ENCODE measurements at regions not wholly inside any gene's neighbourhood (a gene's known extent, or its start where the extent isn't known, plus 50 kb on each side); places are given as distances from the start of the nearest gene placed in this dataset.

DNA sequence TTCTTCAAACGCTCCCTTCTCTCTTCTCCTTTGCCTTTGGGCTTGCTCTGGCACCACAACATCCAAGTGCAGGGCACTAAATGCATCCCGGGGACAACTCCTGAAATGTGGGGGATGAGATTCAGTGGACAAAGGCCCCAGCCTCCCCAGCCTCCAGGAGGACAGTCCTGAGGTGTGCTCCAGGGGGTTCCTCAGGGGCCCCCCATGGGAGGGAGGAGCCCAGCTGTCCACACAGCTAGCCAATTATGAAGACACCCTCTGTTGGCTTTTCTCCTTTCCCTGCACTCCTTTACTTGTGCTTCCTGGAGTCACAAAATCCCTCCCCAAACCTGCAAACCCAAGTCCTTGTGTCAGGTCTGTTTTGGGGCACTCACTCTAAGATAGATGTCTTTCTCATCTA, 735.4 kb downstream of the PTPRU start:
- no peaks in the 10 kb centered on the region for H3K27me3 ChIP-seq (ENCODE audit: insufficient read depth, low read length, poor library complexity, severe bottlenecking)
- H3K9me2 ChIP-seq (replicated peaks; ENCODE audit: low read depth, low read length) = no peaks in the 10 kb centered on the region
- 0 out of 2 replicates have a peak, but pooled peaks cover 2% of the 10 kb centered on the region for H3K9me3 ChIP-seq (ENCODE audit: insufficient read depth, low read depth, low read length)
- H3K4me2 ChIP-seq (ENCODE audit: low read depth, low read length, poor library complexity, severe bottlenecking) = no peak overlapping the region
- TF ChIP-seq, protein P1, sequence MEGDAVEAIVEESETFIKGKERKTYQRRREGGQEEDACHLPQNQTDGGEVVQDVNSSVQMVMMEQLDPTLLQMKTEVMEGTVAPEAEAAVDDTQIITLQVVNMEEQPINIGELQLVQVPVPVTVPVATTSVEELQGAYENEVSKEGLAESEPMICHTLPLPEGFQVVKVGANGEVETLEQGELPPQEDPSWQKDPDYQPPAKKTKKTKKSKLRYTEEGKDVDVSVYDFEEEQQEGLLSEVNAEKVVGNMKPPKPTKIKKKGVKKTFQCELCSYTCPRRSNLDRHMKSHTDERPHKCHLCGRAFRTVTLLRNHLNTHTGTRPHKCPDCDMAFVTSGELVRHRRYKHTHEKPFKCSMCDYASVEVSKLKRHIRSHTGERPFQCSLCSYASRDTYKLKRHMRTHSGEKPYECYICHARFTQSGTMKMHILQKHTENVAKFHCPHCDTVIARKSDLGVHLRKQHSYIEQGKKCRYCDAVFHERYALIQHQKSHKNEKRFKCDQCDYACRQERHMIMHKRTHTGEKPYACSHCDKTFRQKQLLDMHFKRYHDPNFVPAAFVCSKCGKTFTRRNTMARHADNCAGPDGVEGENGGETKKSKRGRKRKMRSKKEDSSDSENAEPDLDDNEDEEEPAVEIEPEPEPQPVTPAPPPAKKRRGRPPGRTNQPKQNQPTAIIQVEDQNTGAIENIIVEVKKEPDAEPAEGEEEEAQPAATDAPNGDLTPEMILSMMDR (conservative IDR thresholded peaks at IDR 0.05; ENCODE audit: low read length) = no peak
- H3F3A ChIP-seq (ENCODE audit: low read depth) = no peaks in the 10 kb centered on the region
- no peaks in the 10 kb centered on the region for H4K20me1 ChIP-seq (ENCODE audit: insufficient read depth, low read length, poor library complexity, severe bottlenecking)
- no peak overlapping the region for H3K9ac ChIP-seq (ENCODE audit: low read depth, low read length, poor library complexity, severe bottlenecking)
- no peaks in the 10 kb centered on the region for H3K4me1 ChIP-seq (ENCODE audit: insufficient read depth, low read length, poor library complexity, severe bottlenecking)
- no peak overlapping the region for H3K4me3 ChIP-seq (ENCODE audit: low read length, poor library complexity, severe bottlenecking)
- H3K36me3 ChIP-seq (ENCODE audit: insufficient read depth, low read length) = no peaks in the 10 kb centered on the region
- no peaks in the 10 kb centered on the region for H3K79me2 ChIP-seq (ENCODE audit: insufficient read depth, low read length)
- no peak overlapping the region for H2AFZ ChIP-seq (ENCODE audit: low read length)

DNA sequence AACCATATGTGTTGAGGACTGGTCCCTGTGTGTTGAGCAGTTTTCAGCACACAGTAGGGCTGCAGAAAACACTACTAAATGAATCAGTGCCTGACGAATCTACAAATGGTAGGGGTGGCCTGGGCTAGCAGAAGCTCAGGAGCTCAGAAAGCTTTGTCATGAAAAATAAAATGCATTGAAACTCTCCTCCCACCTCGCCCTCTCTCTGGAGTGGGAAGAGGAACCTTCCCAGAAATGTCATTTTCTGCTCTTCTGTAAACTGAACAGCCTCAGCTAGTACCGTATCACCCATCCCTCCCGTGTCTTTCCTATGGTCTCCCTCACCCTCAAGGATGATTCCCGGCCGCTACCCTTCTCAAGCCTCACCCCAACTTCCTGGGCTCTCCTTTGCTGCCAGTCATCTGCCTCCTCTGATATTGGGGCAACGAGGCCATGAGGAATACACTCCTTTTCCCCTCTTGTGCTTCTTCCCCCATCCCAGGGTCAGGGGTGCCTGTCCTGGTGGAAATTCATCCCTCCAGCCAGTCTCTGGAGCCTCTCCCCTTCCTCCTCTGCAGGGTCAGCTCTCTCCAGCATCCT, 734.5 kb downstream of the PTPRU start:
- no peak overlapping the region for H2AFZ ChIP-seq (ENCODE audit: low read length)
- H4K20me1 ChIP-seq (ENCODE audit: insufficient read depth, low read length, poor library complexity, severe bottlenecking) = no peaks in the 10 kb centered on the region
- H3K4me3 ChIP-seq (ENCODE audit: low read length, poor library complexity, severe bottlenecking) = no peak overlapping the region
- no peaks in the 10 kb centered on the region for H3F3A ChIP-seq (ENCODE audit: low read depth)
- 0 out of 2 replicates have a peak, but pooled peaks cover 2% of the 10 kb centered on the region for H3K9me3 ChIP-seq (ENCODE audit: insufficient read depth, low read depth, low read length)
- H3K4me2 ChIP-seq (ENCODE audit: low read depth, low read length, poor library complexity, severe bottlenecking) = no peak overlapping the region
- no peak overlapping the region for H3K9ac ChIP-seq (ENCODE audit: low read depth, low read length, poor library complexity, severe bottlenecking)
- no peaks in the 10 kb centered on the region for H3K4me1 ChIP-seq (ENCODE audit: insufficient read depth, low read length, poor library complexity, severe bottlenecking)
- H3K79me2 ChIP-seq (ENCODE audit: insufficient read depth, low read length) = no peaks in the 10 kb centered on the region
- TF ChIP-seq, protein P1 (conservative IDR thresholded peaks at IDR 0.05; ENCODE audit: low read length) = no peak
- no peak for TF ChIP-seq EZH2phosphoT487 (IDR thresholded peaks at IDR 0.05; ENCODE audit: borderline replicate concordance)
- H3K36me3 ChIP-seq (ENCODE audit: insufficient read depth, low read length) = no peaks in the 10 kb centered on the region
- no peaks in the 10 kb centered on the region for H3K27me3 ChIP-seq (ENCODE audit: insufficient read depth, low read length, poor library complexity, severe bottlenecking)
- no peaks in the 10 kb centered on the region for H3K9me2 ChIP-seq (replicated peaks; ENCODE audit: low read depth, low read length)

DNA sequence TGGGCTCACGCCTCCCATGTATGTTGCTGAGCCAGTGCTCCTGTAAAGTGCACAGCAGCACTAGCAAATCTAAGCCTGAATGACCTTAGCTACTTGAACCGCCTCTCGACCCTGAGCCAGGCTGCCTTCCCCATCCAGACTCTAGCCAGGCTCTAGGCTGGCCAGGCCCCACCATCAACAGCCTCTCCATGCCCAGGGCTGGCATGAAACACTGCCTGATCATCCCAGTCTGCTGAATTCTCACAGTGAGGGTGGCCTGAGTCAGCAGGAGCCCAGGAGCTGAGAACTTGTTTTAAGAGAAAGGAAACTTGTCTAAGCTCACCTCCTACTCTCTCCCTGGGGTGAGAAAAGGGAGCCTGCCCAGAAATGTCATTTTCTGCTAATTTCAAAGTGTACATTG, 733.3 kb downstream of the PTPRU start:
- Histone ChIP-seq H3K4me2 (ENCODE audit: low read depth, low read length, poor library complexity, severe bottlenecking) (no peak overlapping the region), H2AFZ (ENCODE audit: low read length) (no peak overlapping the region), H3F3A (ENCODE audit: low read depth) (no peaks in the 10 kb centered on the region), H3K9ac (ENCODE audit: low read depth, low read length, poor library complexity, severe bottlenecking) (no peak overlapping the region), H3K9me3 (ENCODE audit: insufficient read depth, low read depth, low read length) (0 out of 2 replicates have a peak, but pooled peaks cover 6% of the 10 kb centered on the region), H3K27me3 (ENCODE audit: insufficient read depth, low read length, poor library complexity, severe bottlenecking) (no peaks in the 10 kb centered on the region), H3K4me3 (ENCODE audit: low read length, poor library complexity, severe bottlenecking) (no peak overlapping the region), H4K20me1 (ENCODE audit: insufficient read depth, low read length, poor library complexity, severe bottlenecking) (no peaks in the 10 kb centered on the region), H3K79me2 (ENCODE audit: insufficient read depth, low read length) (no peaks in the 10 kb centered on the region), H3K4me1 (ENCODE audit: insufficient read depth, low read length, poor library complexity, severe bottlenecking) (no peaks in the 10 kb centered on the region), H3K9me2 (replicated peaks; ENCODE audit: low read depth, low read length) (no peaks in the 10 kb centered on the region), H3K36me3 (ENCODE audit: insufficient read depth, low read length) (no peaks in the 10 kb centered on the region)
- no peak for TF ChIP-seq EZH2phosphoT487 (IDR thresholded peaks at IDR 0.05; ENCODE audit: borderline replicate concordance)
- TF ChIP-seq, protein P1 (conservative IDR thresholded peaks at IDR 0.05; ENCODE audit: low read length) = no peak
